MG63 (cell line): ENCODE measurements at regions not wholly inside any gene's neighbourhood (a gene's known extent, or its start where the extent isn't known, plus 50 kb on each side); places are given as distances from the start of the nearest gene placed in this dataset.
A peak's percentile ranks its signal among the peaks of the same experiment; 100 is the strongest.

Source experiments
- DNase-seq: peaks from one replicate; pipeline ENCODE4 v3.0.0-alpha.2; 2020
- H3K27me3 ChIP-seq: fragments of 250-450 bp; sonication (Bioruptor Pico); 2 replicates; pipeline ENCODE4 v1.5.1; 2020; ENCODE audit warnings: mild to moderate bottlenecking, moderate library complexity
- H3K36me3 ChIP-seq: fragments of 250-450 bp; sonication (Bioruptor Pico); 2 replicates; pipeline ENCODE4 v1.5.1; 2020; ENCODE audit warnings: mild to moderate bottlenecking, moderate library complexity
- H3K4me3 ChIP-seq: fragments of 250-450 bp; sonication (Bioruptor Pico); 2 replicates; pipeline ENCODE4 v1.5.1; 2020; ENCODE audit warnings: mild to moderate bottlenecking, moderate library complexity
- H3K9me3 ChIP-seq: fragments of 250-450 bp; sonication (Bioruptor Pico); 2 replicates; pipeline ENCODE4 v1.5.1; 2020; ENCODE audit warnings: mild to moderate bottlenecking, moderate library complexity

DNA sequence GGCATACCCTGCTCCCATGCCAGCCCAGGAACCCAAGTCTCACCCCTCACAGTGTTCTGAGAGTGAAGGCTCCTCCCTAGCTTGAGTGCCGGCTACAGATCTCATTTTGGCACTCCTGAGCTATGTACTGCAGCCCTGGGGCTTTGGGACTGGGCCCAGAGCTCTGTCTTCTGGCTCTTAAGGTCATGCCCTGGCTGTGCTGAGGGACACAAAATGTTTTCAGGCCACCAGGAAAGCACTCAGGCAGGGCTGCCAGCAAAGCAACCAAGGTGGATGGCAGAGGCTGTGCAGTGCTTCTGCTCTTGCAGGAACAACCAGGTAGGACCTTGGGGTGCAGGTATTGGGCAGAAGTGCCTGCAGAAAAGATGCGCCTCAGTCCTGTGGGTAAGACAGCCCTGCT, 564.0 kb downstream of the SLC6A15 start:
- no peak for DNase-seq
- 0 out of 2 replicates have a peak, but pooled peaks cover 1% of the 10 kb centered on the region for H3K9me3 ChIP-seq
- H3K4me3 ChIP-seq = no peak overlapping the region
- no peaks in the 10 kb centered on the region; the same call in 1 of the 2 replicates for H3K27me3 ChIP-seq
- no peaks in the 10 kb centered on the region for H3K36me3 ChIP-seq

DNA sequence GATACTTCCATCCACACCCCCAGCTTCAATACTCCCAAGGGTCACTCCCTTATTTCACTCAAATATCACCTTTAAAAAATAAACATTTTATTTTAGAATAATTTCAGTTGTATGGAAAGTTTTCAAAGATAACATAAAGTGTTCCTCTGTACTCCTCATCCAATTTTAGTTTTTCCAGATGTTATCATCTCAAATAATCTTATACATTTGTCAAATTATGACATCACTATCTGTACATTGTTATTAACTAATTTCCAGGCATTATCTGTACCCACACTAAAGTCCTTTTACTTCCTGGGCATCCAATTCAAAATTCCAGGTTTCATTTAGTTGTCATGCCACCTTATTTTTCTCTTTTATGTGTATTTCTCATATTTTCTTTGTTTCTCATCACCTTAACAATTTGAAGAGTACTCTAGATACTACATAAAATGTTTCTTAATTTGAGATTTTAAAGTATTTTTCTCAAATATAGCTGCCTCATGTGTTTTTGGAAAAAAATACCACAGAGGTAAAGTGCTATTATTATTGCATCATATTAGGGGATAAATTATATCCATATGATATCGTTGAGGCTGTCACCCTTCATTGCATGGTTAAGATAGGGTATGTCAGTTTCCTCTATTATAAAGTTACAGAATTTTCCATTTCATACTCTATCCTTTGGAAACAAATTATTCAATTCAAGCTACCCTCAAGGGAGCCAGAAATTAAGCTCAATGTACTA, 571.0 kb downstream of the SLC6A15 start:
- Histone ChIP-seq H3K9me3 (0 out of 2 replicates have a peak, but pooled peaks cover 1% of the 10 kb centered on the region), H3K36me3 (no peaks in the 10 kb centered on the region), H3K4me3 (no peak overlapping the region), H3K27me3 (no peaks in the 10 kb centered on the region)
- no peak for DNase-seq

DNA sequence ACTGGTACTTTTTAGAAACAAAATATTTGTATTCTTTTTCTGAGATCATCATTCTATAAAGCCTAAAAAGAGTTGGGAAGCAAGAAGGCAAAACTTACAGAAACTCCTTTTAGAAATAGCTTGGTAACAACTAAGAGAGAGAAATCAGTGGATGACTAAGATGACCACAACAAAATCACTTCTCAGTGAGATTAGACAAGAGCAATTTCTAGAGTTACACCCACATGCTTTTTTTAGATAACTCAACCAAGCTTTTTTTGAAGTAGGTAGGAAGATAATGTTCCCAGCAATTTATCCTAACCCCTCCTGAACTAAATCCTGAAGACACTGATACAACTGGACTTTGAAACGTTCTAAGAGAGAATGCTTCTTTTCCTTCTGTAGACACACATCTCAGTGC, 576.4 kb downstream of the SLC6A15 start:
- H3K27me3 ChIP-seq = no peaks in the 10 kb centered on the region
- DNase-seq = no peak
- no peaks in the 10 kb centered on the region for H3K9me3 ChIP-seq
- no peaks in the 10 kb centered on the region for H3K36me3 ChIP-seq
- H3K4me3 ChIP-seq = no peak overlapping the region

DNA sequence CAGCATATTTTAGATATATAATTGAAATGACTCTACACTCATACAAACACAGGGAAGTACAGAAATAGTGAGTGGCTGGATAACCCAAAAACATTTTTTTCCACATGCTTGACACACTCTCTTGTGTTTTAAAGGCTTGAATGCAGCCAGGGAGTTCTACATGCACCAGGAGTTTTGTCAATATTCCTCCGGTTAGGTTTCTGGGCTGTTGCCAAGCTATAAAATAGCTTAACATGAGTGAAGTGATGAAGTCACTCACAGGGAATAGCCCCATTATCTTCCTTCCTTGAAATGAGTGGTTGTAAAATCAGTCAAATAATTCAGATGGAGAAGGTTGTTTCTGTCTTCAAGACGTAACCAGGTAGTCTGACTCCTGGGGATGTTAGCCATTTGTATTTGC, 582.7 kb downstream of the SLC6A15 start:
- no peaks in the 10 kb centered on the region for H3K36me3 ChIP-seq
- H3K27me3 ChIP-seq = no peaks in the 10 kb centered on the region
- H3K4me3 ChIP-seq = no peak overlapping the region
- no peak for DNase-seq
- H3K9me3 ChIP-seq = no peaks in the 10 kb centered on the region

DNA sequence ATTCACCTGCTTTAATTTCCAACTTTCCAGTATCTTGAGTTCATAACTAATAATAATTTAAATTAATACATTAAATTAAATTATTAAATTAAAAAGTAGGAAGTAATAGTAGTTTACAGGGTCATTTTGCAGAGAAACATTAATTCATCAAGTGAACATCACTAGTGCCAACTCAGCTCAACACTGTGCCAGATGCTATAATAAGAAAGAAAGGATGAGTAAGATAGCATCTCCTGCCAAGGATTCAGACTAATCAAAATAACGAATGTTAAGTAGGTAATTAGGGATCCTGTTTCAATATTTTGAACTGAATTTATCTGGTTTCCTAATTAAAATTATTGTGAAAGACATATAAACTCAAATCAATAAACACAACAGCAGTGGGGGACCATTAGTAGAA, 596.7 kb downstream of the SLC6A15 start:
- Histone ChIP-seq H3K9me3 (no peaks in the 10 kb centered on the region), H3K4me3 (no peak overlapping the region), H3K27me3 (no peaks in the 10 kb centered on the region), H3K36me3 (no peaks in the 10 kb centered on the region)
- peak; percentile 6 for DNase-seq

DNA sequence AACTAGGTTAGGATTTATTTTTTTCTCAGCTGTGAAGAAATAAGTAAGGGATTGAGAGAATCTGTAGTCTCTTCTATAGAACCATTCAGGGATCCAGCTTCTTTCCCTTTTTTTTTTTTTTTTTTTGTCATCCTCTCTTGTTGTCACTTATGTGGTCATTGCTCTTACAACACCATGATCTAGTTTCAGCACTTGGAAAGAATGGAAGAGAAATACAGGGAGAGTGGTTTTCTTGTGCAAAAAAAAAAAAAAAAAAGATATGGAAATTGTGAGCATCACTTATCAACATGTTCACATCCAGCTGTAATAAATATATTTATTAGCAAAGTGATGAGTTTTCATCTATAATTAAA, 599.3 kb downstream of the SLC6A15 start:
- H3K4me3 ChIP-seq = no peak overlapping the region

DNA sequence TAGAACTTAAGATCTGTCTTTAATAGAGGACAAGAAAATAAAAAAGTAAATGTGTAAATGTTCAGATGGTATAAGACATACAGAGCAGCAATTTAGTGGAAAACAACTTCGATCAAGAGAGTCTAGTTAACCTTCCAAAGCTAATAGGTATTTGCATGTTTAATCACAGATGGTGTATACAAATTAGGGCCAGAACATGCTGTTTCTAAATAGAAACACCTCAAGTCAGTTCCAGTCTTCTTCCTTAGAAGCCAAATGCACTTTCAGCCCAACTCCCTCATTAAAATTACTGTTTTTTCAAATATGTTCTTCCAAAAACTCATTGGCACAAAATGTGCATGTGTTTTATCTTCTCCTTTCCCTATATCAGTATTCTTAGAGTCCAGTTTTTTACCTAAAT, 604.4 kb downstream of the SLC6A15 start:
- Histone ChIP-seq H3K9me3 (no peaks in the 10 kb centered on the region), H3K4me3 (no peak overlapping the region), H3K36me3 (no peaks in the 10 kb centered on the region), H3K27me3 (no peaks in the 10 kb centered on the region)
- DNase-seq = no peak

More for the DNA sequence above, 599.3 kb downstream of the SLC6A15 start:
- Histone ChIP-seq H3K36me3 (no peaks in the 10 kb centered on the region), H3K9me3 (no peaks in the 10 kb centered on the region), H3K27me3 (no peaks in the 10 kb centered on the region)
- DNase-seq = no peak

DNA sequence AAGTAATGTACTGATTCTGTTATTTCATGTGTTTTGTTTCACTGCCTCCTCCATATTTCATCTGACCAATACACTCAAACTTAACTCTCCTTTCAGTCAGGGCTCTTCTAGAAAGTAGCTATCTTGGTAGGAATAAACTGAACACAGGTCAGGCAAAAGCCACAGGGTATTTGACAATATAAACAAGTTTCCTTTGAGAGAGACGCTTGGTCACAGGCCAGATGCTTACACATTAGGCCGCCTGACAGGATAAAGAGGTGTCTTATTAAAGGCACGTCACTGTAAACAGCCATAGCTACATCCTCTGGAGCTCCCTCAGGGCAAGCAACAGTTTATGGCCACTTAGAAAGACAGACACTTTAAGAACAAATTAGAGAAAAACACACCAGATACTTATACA, 607.5 kb downstream of the SLC6A15 start:
- Histone ChIP-seq H3K36me3 (no peaks in the 10 kb centered on the region), H3K27me3 (no peaks in the 10 kb centered on the region), H3K4me3 (no peak overlapping the region), H3K9me3 (no peaks in the 10 kb centered on the region)
- DNase-seq = no peak

DNA sequence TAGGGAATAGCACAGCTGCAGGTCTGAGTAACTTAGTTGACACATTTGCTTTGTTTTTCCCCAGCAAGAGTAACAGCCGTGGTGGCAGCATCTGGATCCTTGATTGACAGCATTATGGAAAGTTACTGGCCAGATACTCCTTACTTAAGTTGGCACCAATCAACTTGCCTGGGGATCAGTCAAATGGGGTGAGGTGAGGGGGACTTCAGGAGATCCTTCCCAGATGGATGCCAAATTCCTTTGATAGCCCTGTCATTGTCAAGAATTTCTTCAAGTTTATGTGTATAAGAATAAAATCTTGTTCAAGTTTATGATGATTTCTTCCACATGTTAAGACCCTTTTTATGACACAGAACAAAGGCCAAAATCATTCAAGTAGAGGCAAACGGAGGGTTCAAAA, 618.4 kb downstream of the SLC6A15 start:
- Histone ChIP-seq H3K4me3 (no peak overlapping the region), H3K9me3 (no peaks in the 10 kb centered on the region), H3K27me3 (no peaks in the 10 kb centered on the region), H3K36me3 (no peaks in the 10 kb centered on the region)
- DNase-seq = no peak

DNA sequence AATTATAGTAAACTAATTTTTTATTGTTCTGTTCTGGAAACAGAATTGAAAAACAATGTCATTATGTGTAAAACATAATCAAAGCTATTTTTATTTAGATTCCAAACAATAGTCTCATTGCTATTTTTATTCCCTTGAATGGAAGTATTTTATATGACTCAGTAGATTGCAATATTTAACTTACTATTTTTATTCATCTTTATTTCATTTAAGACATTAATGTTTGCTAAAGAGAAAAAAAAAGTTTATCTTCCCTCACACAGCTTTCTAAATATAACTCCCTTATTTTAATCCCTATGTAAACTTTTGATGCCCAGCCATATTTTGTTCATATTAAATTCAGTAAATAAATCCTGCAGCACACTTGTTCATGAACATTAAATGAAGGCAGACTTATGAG, 622.4 kb downstream of the SLC6A15 start:
- Histone ChIP-seq H3K36me3 (no peaks in the 10 kb centered on the region), H3K9me3 (no peaks in the 10 kb centered on the region), H3K4me3 (no peak overlapping the region), H3K27me3 (no peaks in the 10 kb centered on the region)
- DNase-seq = no peak

DNA sequence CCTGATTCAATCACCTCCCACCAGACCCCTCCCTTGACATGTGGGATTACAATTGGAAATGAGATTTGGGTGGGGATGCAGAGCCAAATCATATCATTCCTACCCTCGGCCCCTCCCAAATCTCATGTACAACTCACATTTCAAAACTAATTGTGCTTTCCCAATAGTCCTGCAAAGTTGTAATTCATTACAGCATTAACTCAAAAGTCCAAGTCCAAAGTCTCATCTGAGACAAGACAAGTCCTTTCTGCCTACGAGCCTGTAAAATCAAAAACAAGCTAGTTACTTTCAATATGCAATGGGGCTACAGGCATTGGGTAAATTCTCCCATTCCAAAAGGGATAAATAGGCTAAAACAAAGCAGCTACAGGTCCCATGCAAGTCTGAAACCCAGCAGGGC, 634.6 kb downstream of the SLC6A15 start:
- Histone ChIP-seq H3K9me3 (no peaks in the 10 kb centered on the region), H3K27me3 (no peaks in the 10 kb centered on the region), H3K4me3 (no peak overlapping the region), H3K36me3 (no peaks in the 10 kb centered on the region)
- no peak for DNase-seq

DNA sequence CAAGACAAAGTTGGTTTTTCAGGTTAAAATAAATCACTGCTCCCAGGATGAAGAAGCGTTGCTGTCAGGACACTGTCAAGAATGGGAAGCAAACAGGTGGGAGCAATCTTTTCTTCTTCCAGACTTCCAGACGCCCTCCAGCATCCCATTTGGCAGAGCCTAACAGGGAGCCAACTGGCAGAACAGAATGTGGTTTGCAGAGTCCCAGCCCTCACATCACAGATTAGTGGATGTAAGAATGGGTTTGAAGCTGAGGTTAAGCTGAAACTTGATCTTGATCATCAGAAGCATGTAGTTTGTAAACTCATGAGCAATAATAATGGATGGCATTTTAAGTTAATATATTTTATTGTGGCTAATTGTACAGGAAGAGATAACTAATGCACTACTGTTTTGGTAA, 636.4 kb downstream of the SLC6A15 start:
- DNase-seq = no peak
- Histone ChIP-seq H3K27me3 (no peaks in the 10 kb centered on the region), H3K4me3 (no peak overlapping the region), H3K9me3 (no peaks in the 10 kb centered on the region), H3K36me3 (no peaks in the 10 kb centered on the region)

DNA sequence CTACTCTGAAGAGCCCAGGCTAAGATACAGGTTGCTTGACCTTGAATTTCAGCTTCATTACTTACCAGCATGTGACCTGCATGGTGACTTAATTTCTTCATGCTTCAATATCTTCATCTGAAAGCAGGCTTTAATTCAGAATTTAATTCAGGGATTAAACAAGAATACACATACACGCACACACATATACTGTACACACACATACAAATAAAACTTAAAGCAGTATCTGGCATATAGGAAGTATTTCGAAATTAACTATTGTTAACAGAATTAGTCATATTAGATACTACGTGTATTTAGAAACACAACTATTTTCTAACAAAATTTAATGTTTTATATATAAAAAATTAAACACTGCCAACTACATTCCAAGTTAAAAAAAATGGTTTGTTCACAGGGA, 640.3 kb downstream of the SLC6A15 start:
- DNase-seq = no peak
- H3K9me3 ChIP-seq = no peaks in the 10 kb centered on the region
- H3K36me3 ChIP-seq = no peaks in the 10 kb centered on the region
- no peaks in the 10 kb centered on the region for H3K27me3 ChIP-seq
- H3K4me3 ChIP-seq = no peak overlapping the region

DNA sequence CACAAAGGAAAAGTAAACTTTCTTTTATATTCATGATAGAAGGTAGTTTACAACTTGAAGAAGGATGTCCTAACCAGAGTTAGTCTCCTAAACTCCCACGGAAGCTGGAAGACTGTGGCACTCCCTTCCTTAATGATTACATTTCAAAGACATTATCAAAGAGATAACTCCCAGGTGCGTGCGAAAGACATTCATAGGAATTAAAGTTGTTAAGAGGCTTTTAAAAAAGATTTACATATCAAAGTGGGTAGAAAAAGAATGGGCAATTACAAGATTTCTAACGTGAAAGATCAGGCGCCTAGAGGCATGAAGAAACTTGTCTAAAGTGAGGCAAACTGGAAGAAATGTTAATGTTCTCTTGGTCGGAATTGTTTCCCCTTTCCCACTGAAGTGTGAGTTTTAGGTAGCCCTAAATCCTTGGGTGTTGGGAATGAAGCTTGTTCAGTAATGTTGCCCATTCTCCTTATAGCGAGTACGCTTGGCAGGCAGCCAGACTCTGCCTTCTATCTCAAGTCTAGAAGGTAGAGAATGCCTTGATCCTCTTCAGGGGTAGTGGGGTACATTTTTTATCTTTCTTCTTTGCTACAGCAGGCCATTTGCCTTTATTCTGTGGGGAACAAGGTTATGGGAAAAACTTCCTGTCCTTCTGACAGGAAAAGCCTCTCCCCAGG, 642.0 kb downstream of the SLC6A15 start:
- Histone ChIP-seq H3K9me3 (no peaks in the 10 kb centered on the region), H3K36me3 (no peaks in the 10 kb centered on the region), H3K4me3 (no peak overlapping the region), H3K27me3 (no peaks in the 10 kb centered on the region)
- DNase-seq = no peak

DNA sequence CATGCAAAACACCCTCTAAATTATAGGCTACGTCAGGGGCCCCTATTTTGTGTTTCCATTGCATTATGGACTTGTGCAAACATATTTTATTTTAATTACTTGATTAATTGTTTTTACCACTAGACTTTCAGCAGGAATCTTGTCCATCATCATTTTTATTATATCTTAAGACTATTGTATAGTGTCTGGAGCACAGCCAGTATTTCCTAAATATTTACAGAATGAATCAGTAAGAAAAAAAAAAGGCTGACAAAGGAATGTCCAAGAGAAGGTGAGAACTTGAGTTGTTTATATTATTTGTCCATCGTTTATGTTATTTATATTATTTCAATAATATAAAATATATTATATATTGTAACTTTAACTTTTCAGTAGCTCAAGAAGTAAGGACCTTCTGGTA, 664.7 kb downstream of the SLC6A15 start:
- DNase-seq = no peak
- Histone ChIP-seq H3K27me3 (no peaks in the 10 kb centered on the region), H3K9me3 (no peaks in the 10 kb centered on the region), H3K4me3 (no peak overlapping the region), H3K36me3 (no peaks in the 10 kb centered on the region)

DNA sequence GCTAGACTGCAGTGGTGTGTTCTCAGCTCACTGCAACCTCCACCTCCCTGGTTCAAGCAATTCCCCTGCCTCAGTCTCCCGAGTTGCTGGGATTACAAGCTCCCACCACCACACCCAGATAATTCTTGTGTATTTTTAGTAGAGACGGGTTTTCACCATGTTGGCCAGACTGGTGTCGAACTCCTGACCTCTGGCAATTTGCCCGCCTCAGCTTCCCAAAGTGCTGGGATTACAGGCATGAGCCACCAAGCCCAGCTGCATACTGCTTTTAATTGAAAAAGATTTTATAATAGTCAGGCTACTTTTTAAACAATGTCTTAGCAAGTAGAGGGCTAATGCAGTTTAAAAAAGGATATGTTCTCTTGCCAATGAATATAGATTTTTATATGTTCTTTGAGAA, 668.9 kb downstream of the SLC6A15 start:
- no peak overlapping the region for H3K4me3 ChIP-seq
- no peaks in the 10 kb centered on the region for H3K36me3 ChIP-seq
- no peaks in the 10 kb centered on the region for H3K27me3 ChIP-seq

DNA sequence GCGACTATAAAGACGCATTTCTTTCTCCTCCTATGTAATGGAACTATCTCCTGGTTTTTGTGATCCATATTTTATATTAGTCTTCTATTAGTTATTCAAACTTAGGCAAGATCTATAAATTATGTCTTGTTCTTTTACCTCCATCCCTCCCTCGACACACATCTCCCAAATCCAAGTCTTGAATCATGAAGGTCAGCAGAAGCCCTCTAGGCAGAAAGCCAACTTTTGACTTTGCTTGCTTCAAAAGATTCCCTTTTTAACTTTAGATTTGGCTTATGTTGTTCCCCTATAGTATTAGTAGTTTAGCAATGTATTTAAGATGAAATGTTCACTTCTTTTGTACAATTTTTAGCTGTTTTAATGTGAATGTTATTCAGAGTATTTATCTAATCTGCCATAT, 689.8 kb downstream of the SLC6A15 start:
- no peak for DNase-seq
- Histone ChIP-seq H3K9me3 (no peaks in the 10 kb centered on the region), H3K27me3 (no peaks in the 10 kb centered on the region), H3K36me3 (no peaks in the 10 kb centered on the region), H3K4me3 (no peak overlapping the region)

More for the DNA sequence above, 668.9 kb downstream of the SLC6A15 start:
- no peak for DNase-seq
- no peaks in the 10 kb centered on the region for H3K9me3 ChIP-seq

DNA sequence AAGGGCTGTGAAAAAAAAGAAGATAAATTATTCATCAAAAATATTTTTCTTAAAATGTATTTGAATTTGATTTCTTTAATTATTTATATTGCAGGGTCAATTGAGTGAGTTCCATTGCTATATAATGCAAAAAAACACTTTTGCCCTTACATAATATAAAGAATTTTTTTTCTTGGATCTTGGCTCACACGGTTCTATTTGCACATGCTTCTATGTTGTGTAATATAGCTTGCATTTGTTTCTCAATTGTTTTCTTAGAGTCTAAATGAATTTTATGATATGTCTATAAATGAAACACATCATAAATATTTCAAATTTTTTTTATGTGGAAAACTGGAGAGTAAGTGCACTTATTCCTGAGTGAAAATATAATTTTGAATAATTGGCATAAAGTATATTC, 694.2 kb downstream of the SLC6A15 start:
- H3K9me3 ChIP-seq = no peaks in the 10 kb centered on the region
- no peak overlapping the region for H3K4me3 ChIP-seq
- no peak for DNase-seq
- no peaks in the 10 kb centered on the region for H3K27me3 ChIP-seq
- no peaks in the 10 kb centered on the region for H3K36me3 ChIP-seq
